ENCODE measurements at regions not wholly inside any gene's neighbourhood (a gene's known extent, or its start where the extent isn't known, plus 50 kb on each side); places are given as distances from the start of the nearest gene placed in this dataset.

DNA sequence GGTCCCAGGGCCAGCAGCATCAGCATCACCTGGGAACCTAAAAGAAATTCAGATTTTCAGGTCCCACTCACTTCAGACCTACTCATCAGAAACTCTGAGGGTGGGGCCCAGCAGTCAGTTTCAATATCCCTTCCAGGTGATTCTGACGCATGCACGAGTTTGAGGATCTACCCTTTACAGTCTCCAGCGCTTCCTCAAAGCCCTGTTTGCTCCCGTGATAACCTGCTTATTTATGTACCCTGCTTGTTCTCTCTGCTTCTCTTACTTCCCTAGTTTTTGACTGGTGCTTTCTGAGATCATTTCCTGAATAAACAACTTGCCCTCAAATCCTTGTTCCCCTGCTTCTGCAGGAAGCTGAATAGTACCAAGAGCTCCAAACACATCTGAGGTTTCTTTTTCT is 245.3 kb downstream of the ZNF621 start:
- TF ChIP-seq POLR2A (IDR thresholded peaks at IDR 0.05) (no peak), CTCF (IDR thresholded peaks at IDR 0.05) (no peak), EP300 (IDR thresholded peaks at IDR 0.05) (no peak)
